Endometrial microvascular endothelial cells (primary cell): ENCODE measurements at regions not wholly inside any gene's neighbourhood (a gene's known extent, or its start where the extent isn't known, plus 50 kb on each side); places are given as distances from the start of the nearest gene placed in this dataset.

Experiments
- in situ Hi-C: cut with HindIII; loops from 2 replicates; pipeline ENCODE4 v1.10.0; 2017; ENCODE audit warnings: low sequenced_read_pairs, low pct_unique_long_range_greater_than_20kb; ENCODE audit errors: inconsistent ontology term

- in situ Hi-C loops, result no loop called here
These were observed 306.0 kb downstream of the TXNL1 start for GRCh38 chr18:56332371-56332770.

- in situ Hi-C loops, result no loop called here
These were observed 307.9 kb downstream of the TXNL1 start for GRCh38 chr18:56330366-56331110.

GRCh38 chr18:56329536-56329935 lies 308.9 kb downstream of the TXNL1 start:
- in situ Hi-C loops, result no loop called here

GRCh38 chr18:56327191-56327885 lies 311.1 kb downstream of the TXNL1 start:
- in situ Hi-C loops, result no loop called here

- in situ Hi-C loops, result no loop called here
These were observed 311.9 kb downstream of the TXNL1 start for GRCh38 chr18:56326336-56327072.

GRCh38 chr18:56323673-56324072 lies 314.7 kb downstream of the TXNL1 start:
- in situ Hi-C loops, result no loop called here

GRCh38 chr18:56322406-56322805 lies 316.0 kb downstream of the TXNL1 start:
- in situ Hi-C loops, result no loop called here

GRCh38 chr18:56321470-56321869 lies 316.9 kb downstream of the TXNL1 start:
- in situ Hi-C loops, result no loop called here

GRCh38 chr18:56319953-56320352 lies 318.4 kb downstream of the TXNL1 start:
- in situ Hi-C loops, result no loop called here

GRCh38 chr18:56316727-56317126 lies 321.7 kb downstream of the TXNL1 start:
- in situ Hi-C loops, result no loop called here

- in situ Hi-C loops, result no loop called here
These were observed 323.0 kb downstream of the TXNL1 start for GRCh38 chr18:56315363-56315762.

GRCh38 chr18:56314396-56314795 lies 324.0 kb downstream of the TXNL1 start:
- in situ Hi-C loops, result no loop called here

- in situ Hi-C loops, result no loop called here
These were observed 325.6 kb downstream of the TXNL1 start for GRCh38 chr18:56312551-56313335.

GRCh38 chr18:56309104-56309503 lies 329.3 kb downstream of the TXNL1 start:
- in situ Hi-C loops, result no loop called here

- in situ Hi-C loops, result no loop called here
These were observed 330.8 kb downstream of the TXNL1 start for GRCh38 chr18:56307354-56308170.

GRCh38 chr18:56306797-56307196 lies 331.6 kb downstream of the TXNL1 start:
- in situ Hi-C loops, result no loop called here

GRCh38 chr18:56305583-56305982 lies 332.8 kb downstream of the TXNL1 start:
- in situ Hi-C loops, result no loop called here

- in situ Hi-C loops, result no loop called here
These were observed 336.2 kb downstream of the TXNL1 start for GRCh38 chr18:56302156-56302555.
